HG02884 (cell line): ENCODE measurements at regions not wholly inside any gene's neighbourhood (a gene's known extent, or its start where the extent isn't known, plus 50 kb on each side); places are given as distances from the start of the nearest gene placed in this dataset.
"Not testable (repeated sequence)": the region's sequence is repeated elsewhere in the genome, so short reads cannot be mapped to it uniquely, and the experiment has no call there.

ENCODE experiments used
- ATAC-seq: cut with Tn5 transposase; IDR thresholded peaks from one replicate; pipeline ENCODE4 v1.9.1; 2021; ENCODE audit warnings: mild to moderate bottlenecking, moderate library complexity; ENCODE audit not compliant: unreplicated experiment

GRCh38 chr15:38726187-38726586 lies 161.6 kb upstream of the RASGRP1 start:
- ATAC-seq, result no peak

- ATAC-seq, result no peak
These were observed 168.7 kb upstream of the RASGRP1 start for GRCh38 chr15:38733331-38733730.

- no peak for ATAC-seq
These were observed 175.6 kb upstream of the RASGRP1 start for GRCh38 chr15:38740206-38740605.

GRCh38 chr15:38743147-38743546 lies 178.5 kb upstream of the RASGRP1 start:
- no peak for ATAC-seq

GRCh38 chr15:38745126-38745525 lies 180.5 kb upstream of the RASGRP1 start:
- no peak for ATAC-seq

GRCh38 chr15:38745626-38746025 lies 181.0 kb upstream of the RASGRP1 start:
- ATAC-seq, result no peak

- no peak for ATAC-seq
These were observed 181.6 kb upstream of the RASGRP1 start for GRCh38 chr15:38746211-38746610.

GRCh38 chr15:38748710-38749109 lies 184.1 kb upstream of the RASGRP1 start:
- ATAC-seq, result no peak

- no peak for ATAC-seq
These were observed 186.2 kb upstream of the RASGRP1 start for GRCh38 chr15:38750786-38751185.

GRCh38 chr15:38755718-38756117 lies 191.1 kb upstream of the RASGRP1 start:
- ATAC-seq, result no peak

- ATAC-seq, result no peak
These were observed 191.8 kb upstream of the RASGRP1 start for GRCh38 chr15:38756441-38756840.

GRCh38 chr15:38758043-38758442 lies 193.4 kb upstream of the RASGRP1 start:
- ATAC-seq, result no peak

GRCh38 chr15:38761681-38762080 lies 197.1 kb upstream of the RASGRP1 start:
- ATAC-seq, result no peak

GRCh38 chr15:38768970-38769369 lies 204.4 kb upstream of the RASGRP1 start:
- ATAC-seq, result no peak

- no peak for ATAC-seq
These were observed 204.9 kb upstream of the RASGRP1 start for GRCh38 chr15:38769492-38769891.

GRCh38 chr15:38774076-38774475 lies 209.5 kb upstream of the RASGRP1 start:
- not testable (repeated sequence) for ATAC-seq

GRCh38 chr15:38781196-38781595 lies 216.6 kb upstream of the RASGRP1 start:
- ATAC-seq, result no peak

GRCh38 chr15:38782156-38782555 lies 217.5 kb upstream of the RASGRP1 start:
- no peak for ATAC-seq

GRCh38 chr15:38788918-38789317 lies 224.3 kb upstream of the RASGRP1 start:
- ATAC-seq, result no peak

GRCh38 chr15:38789566-38789965 lies 225.0 kb upstream of the RASGRP1 start:
- no peak for ATAC-seq

- no peak for ATAC-seq
These were observed 228.7 kb upstream of the RASGRP1 start for GRCh38 chr15:38793206-38793810.

- ATAC-seq, result no peak
These were observed 231.0 kb upstream of the RASGRP1 start for GRCh38 chr15:38795471-38796245.

- ATAC-seq, result no peak
These were observed 232.0 kb upstream of the RASGRP1 start for GRCh38 chr15:38796589-38796988.
